Fibroblast of lung (primary cell): ENCODE measurements at regions not wholly inside any gene's neighbourhood (a gene's known extent, or its start where the extent isn't known, plus 50 kb on each side); places are given as distances from the start of the nearest gene placed in this dataset.

ENCODE experiments used
- DNase-seq, 2 donors: peaks; one replicate each; pipeline versions ENCODE4 v3.0.0 to v3.0.0-alpha.2; 2010; ENCODE audit warnings: low read depth in 2 of 2
- H2AFZ ChIP-seq: 2 replicates; pipeline ENCODE4 v1.5.1; 2012; ENCODE audit warnings: low read length, control low read depth, inconsistent platforms
- H3K27ac ChIP-seq: 2 replicates; pipeline ENCODE4 v1.5.1; 2011; ENCODE audit warnings: low read length, control low read depth; ENCODE audit not compliant: insufficient read depth
- H3K27me3 ChIP-seq: 2 replicates; pipeline ENCODE4 v1.5.1; 2011; ENCODE audit warnings: mild to moderate bottlenecking, low read length; ENCODE audit not compliant: control insufficient read depth, insufficient read depth
- H3K36me3 ChIP-seq: 2 replicates; pipeline ENCODE4 v1.5.1; 2011; ENCODE audit warnings: low read length; ENCODE audit not compliant: control insufficient read depth, insufficient read depth
- H3K4me1 ChIP-seq: 2 replicates; pipeline ENCODE4 v1.5.1; 2011; ENCODE audit warnings: low read length; ENCODE audit not compliant: control insufficient read depth, insufficient read depth; ENCODE audit errors: extremely low read depth
- H3K4me2 ChIP-seq: 2 replicates; pipeline ENCODE4 v1.5.1; 2011; ENCODE audit warnings: low read length, control low read depth; ENCODE audit not compliant: insufficient read depth; ENCODE audit errors: extremely low read depth
- H3K4me3 ChIP-seq, 4 experiments: fragments of 200-600 bp in 1 of 4; sonication (generic) in 1 of 4; replicated peaks in 1 of 4; 2 replicates each; pipeline ENCODE4 v1.5.1; 2011 to 2016; ENCODE audit warnings: low read length in 4 of 4, low read depth in 3 of 4, mild to moderate bottlenecking in 3 of 4, control low read depth in 2 of 4, inconsistent platforms in 1 of 4, mixed read lengths in 1 of 4; ENCODE audit not compliant: insufficient read depth in 1 of 4; ENCODE audit errors: control extremely low read depth in 1 of 4
- H3K79me2 ChIP-seq: 2 replicates; pipeline ENCODE4 v1.5.1; 2012; ENCODE audit warnings: mild to moderate bottlenecking, low read length, inconsistent platforms; ENCODE audit not compliant: control insufficient read depth, insufficient read depth
- H3K9ac ChIP-seq: 2 replicates; pipeline ENCODE4 v1.5.1; 2011; ENCODE audit warnings: mild to moderate bottlenecking, low read length, control low read depth; ENCODE audit not compliant: insufficient read depth
- H3K9me3 ChIP-seq: 2 replicates; pipeline ENCODE4 v1.5.1; 2012; ENCODE audit warnings: low read depth, low read length; ENCODE audit not compliant: control insufficient read depth, insufficient read depth
- H4K20me1 ChIP-seq: 2 replicates; pipeline ENCODE4 v1.5.1; 2011; ENCODE audit warnings: low read length; ENCODE audit not compliant: control insufficient read depth, insufficient read depth; ENCODE audit errors: extremely low read depth
- CTCF ChIP-seq, 2 donors: IDR thresholded peaks in 1 of 2; conservative IDR thresholded peaks in 1 of 2; 1 replicate in 1 of 2; 2 replicates in 1 of 2; pipeline ENCODE4 v1.5.1; 2011 to 2012; ENCODE audit warnings: low read length in 2 of 2, control low read depth in 1 of 2, inconsistent platforms in 1 of 2, low read depth in 1 of 2, mild to moderate bottlenecking in 1 of 2
- EZH2 ChIP-seq: IDR thresholded peaks from 2 replicates; pipeline ENCODE4 v1.5.1; 2012; ENCODE audit warnings: low read length, control low read depth, mild to moderate bottlenecking; ENCODE audit errors: missing control alignments

- Histone ChIP-seq H3K4me3 (no peak overlapping the region), H3K4me2 (no peak overlapping the region), H3K9me3 (no peaks in the 10 kb centered on the region), H4K20me1 (no peaks in the 10 kb centered on the region), H3K27me3 (no peaks in the 10 kb centered on the region), H3K79me2 (no peaks in the 10 kb centered on the region), H3K36me3 (no peaks in the 10 kb centered on the region), H2AFZ (no peak overlapping the region), H3K4me1 (no peaks in the 10 kb centered on the region), H3K9ac (no peak overlapping the region), H3K27ac (no peak overlapping the region)
- TF ChIP-seq CTCF (conservative IDR thresholded peaks at IDR 0.05 in 1 of 2, IDR thresholded peaks at IDR 0.05 in 1 of 2; ENCODE audit: low read depth in 1 of 2, low read length in 2 of 2) (no peak), EZH2 (no peak)
- no peak for DNase-seq
Observed at GRCh38 chr5:10158886-10159285, 90.8 kb downstream of the ATPSCKMT start.

DNA sequence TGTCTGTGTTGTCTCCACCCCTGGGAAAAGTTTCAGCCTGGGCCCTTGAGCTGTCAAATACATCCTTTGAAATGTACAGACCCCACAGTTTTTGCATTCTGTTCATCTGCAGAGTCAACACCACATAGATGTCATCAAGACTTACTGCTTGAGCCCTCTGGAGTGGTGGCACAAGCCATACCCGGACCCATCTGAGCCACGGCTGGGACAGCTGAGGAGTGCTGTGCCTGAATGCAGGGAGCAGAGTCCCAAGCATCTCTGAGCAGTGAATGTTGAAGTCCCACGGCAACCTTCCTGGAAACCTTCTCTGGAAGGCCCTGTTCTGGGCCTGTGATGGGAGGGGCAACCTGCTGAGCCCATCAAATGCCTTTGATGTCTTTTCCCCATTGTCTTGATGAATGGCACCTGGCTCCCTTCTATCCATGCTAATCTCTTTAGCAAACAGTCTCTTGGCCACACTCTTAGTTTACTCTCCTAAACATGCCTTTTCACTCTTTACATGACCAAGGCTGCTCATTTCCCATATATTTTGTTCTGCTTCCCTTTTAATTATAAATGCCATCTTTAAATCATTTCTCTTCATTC, 92.5 kb downstream of the ATPSCKMT start:
- H2AFZ ChIP-seq, result no peak overlapping the region

More for the DNA sequence above, 92.5 kb downstream of the ATPSCKMT start:
- H3K79me2 ChIP-seq, result no peaks in the 10 kb centered on the region
- no peak for DNase-seq
- H3K27ac ChIP-seq, result no peak overlapping the region
- no peaks in the 10 kb centered on the region for H3K4me1 ChIP-seq
- no peak overlapping the region for H3K4me2 ChIP-seq
- H3K4me3 ChIP-seq, result no peak overlapping the region
- TF ChIP-seq EZH2, result no peak
- no peak for TF ChIP-seq CTCF (conservative IDR thresholded peaks at IDR 0.05 in 1 of 2, IDR thresholded peaks at IDR 0.05 in 1 of 2; ENCODE audit: low read depth in 1 of 2, low read length in 2 of 2)
- H3K36me3 ChIP-seq, result no peaks in the 10 kb centered on the region
- H4K20me1 ChIP-seq, result no peaks in the 10 kb centered on the region
- no peak overlapping the region for H3K9ac ChIP-seq
- no peaks in the 10 kb centered on the region for H3K27me3 ChIP-seq
- H3K9me3 ChIP-seq, result no peaks in the 10 kb centered on the region
